HG02870 (cell line): ENCODE measurements at regions not wholly inside any gene's neighbourhood (a gene's known extent, or its start where the extent isn't known, plus 50 kb on each side); places are given as distances from the start of the nearest gene placed in this dataset.
"Not testable (repeated sequence)": the region's sequence is repeated elsewhere in the genome, so short reads cannot be mapped to it uniquely, and the experiment has no call there.

Experiments
- ATAC-seq: cut with Tn5 transposase; IDR thresholded peaks from one replicate; pipeline ENCODE4 v1.9.1; 2021; ENCODE audit warnings: mild to moderate bottlenecking, moderate library complexity; ENCODE audit not compliant: unreplicated experiment

GRCh38 chr7:84941936-84942335 is 244.9 kb downstream of the SEMA3D start:
- no peak for ATAC-seq

GRCh38 chr7:84941291-84941690 is 245.6 kb downstream of the SEMA3D start:
- no peak for ATAC-seq

DNA sequence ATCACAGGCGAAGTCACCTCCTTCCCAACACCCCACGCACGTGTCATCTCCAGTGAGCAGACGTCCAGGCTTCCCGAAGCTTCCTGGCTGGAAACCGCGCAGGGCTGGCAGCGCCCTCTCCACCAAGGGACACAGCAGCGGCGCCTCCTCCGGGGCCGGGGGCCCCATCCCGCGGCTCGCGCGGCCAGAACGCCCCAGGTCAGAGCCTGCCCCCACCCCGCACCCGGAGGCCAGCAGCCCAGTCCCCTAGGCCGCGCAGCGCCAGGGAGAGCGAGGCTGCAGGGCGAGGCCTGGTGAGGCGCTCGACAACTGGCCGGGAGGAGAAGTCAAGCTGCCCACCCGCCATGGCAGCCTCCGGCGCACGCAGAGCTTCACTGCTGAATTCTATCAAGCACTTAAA is 247.0 kb downstream of the SEMA3D start:
- no peak for ATAC-seq

DNA sequence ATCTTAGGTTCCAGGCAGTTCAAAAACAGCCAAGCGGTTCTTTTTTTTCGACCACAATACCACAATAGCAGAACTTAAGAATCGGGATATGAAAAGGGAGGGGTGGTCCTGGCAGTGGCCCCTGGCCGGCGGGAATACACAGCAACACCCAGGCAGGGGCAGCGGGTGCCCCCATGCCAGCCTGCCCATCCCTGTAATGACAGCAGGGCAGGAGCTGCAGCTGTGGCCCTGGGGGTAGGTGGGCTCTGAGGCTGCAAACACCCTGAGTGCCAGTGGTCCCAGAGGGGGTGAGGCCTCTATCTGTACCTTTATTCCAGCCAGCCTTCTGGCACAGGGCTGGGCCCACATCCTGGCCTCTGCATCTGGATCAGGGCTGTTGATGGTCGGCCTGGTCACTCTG is 247.4 kb downstream of the SEMA3D start:
- no peak for ATAC-seq

- no peak for ATAC-seq
Measured at GRCh38 chr7:84924353-84924752, 262.5 kb downstream of the SEMA3D start.

DNA sequence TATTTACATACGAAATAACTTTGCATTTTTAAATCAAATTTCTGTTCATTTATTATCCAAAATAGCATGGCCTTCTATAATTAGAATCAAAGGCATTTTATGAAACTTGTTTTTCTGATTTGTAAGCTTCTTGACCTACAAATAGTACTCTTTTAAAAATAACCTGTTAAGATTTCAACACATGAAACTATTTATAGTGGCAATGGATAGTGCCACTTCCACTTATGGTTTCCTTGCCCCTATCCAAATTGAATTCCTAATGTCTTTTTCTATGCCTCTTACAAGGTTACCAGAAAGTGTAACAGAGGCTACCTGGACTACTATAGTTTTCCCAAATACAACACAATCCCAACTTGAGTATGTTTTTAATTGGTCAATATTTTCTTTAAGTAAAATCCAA is 263.5 kb downstream of the SEMA3D start:
- no peak for ATAC-seq

DNA sequence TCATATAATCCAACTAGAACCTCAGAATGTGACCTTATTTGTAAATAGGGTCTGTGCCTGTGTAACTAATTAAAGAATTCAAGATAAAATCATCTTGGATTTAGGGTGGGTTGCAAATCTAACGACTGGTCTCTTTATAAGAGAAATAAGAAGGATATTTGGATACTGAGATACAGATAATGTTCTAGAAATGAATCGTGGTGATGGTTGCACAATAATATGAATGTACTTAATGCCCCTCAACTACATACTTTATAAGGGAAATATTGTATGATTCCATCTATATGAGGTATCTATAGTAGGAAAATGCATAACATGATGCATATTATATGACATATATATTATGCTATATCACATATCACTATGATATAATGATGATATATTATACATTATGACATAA is 265.7 kb downstream of the SEMA3D start:
- ATAC-seq: no peak

GRCh38 chr7:84916973-84917372 is 269.9 kb downstream of the SEMA3D start:
- not testable (repeated sequence) for ATAC-seq

DNA sequence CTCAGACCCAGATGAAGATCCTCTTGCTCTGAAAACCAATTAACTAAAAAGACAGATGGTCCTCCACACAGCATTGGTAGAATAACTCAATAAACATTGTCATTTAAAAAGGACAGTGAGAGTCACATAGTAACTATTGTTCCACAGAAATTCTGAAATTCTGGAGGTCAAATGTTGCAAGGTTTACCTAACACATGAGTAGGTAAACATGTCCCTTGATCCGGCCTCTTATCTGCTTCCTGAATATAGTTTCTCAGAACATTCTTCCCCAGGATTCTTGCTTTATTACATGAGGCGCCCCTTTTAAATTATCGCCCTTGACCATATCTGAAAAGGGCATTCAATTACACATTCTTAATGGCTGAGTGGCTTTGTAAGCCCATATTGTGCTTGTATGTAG is 270.7 kb downstream of the SEMA3D start:
- ATAC-seq: no peak

DNA sequence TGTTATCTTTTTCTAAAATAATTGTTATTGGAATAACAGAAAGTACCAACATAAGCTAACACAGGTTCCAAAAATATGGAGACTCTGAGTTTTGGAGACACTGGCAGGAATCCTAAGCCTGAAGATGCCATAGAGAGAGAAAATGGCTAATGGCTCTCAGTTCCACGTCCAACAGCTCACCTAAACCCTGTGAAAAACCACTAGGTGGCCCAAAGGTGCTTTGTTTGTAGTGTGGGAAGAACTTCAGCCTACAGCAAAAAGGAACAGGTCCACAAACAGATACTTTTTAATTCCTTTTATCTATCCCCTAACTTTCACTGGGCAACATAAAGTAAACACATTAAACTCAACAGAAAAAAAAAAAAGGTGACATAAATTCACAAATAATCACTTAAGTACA is 272.3 kb downstream of the SEMA3D start:
- no peak for ATAC-seq

GRCh38 chr7:84913731-84914130 is 273.1 kb downstream of the SEMA3D start:
- no peak for ATAC-seq

DNA sequence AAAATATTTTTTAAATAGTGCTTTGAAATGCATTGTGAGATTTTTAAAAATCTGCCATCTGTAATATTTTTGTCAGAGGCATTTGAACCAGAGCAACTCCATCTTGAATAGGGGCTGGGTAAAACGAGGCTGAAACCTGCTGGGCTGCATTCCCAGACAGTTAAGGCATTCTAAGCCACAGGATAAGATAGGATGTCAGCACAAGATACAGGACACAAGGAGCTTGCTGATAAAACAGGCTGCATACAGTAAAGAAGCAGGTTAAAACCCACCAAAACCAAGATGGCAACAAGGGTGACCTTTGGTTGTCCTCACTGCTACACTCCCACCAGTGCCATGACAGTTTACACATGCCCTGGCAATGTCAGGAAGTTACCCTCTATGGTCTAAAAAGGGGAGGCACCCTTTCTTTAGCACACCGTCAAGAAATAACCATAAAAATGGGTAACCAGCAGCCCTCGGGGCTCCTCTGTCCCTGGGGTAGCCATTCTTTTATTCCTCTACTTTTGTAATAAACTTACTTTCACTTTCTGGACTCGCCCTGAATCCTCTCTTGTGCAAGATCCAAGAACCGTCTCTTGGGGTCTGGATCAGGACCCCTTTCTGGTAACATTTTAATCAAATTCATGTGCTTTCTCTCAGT is 273.7 kb downstream of the SEMA3D start:
- no peak for ATAC-seq

DNA sequence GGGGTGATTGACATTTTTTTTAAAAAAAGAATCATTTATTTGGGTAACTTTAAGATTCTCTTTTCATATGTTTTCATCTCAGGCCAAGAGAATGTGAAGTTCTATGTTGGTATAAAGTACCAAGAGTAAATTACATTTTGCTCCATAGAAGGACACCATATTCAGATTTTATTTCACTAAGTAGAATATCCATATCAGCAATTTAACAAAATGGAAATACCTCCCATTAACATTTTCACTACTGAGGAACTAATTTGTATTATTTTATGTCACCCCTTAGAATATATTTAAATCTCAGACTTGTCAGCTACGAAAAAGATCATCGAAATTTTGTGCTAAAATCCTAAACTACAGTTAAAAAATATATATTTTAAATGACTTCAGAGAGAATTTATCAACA is 274.3 kb downstream of the SEMA3D start:
- no peak for ATAC-seq

DNA sequence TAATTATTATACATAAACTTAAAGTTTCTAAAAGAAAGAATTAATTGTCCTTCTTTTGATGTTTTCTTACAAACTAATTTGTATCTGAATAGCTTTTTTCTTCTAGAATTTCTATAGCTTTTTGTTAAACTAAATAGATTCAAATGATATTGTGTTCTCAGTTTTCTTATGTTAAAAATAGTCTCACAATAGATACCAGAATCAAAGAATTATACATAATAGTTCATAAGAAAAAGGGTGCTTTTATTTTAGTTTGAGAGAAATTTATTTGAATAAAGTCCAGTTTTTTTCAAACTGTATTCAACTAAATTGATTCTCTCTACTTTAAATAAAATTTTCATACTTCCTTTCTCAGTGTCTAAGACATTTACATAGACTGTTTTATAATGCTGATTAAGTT is 274.8 kb downstream of the SEMA3D start:
- no peak for ATAC-seq

- no peak for ATAC-seq
Measured at GRCh38 chr7:84911077-84911476, 275.8 kb downstream of the SEMA3D start.

- not testable (repeated sequence) for ATAC-seq
Measured at GRCh38 chr7:84910322-84910721, 276.5 kb downstream of the SEMA3D start.

DNA sequence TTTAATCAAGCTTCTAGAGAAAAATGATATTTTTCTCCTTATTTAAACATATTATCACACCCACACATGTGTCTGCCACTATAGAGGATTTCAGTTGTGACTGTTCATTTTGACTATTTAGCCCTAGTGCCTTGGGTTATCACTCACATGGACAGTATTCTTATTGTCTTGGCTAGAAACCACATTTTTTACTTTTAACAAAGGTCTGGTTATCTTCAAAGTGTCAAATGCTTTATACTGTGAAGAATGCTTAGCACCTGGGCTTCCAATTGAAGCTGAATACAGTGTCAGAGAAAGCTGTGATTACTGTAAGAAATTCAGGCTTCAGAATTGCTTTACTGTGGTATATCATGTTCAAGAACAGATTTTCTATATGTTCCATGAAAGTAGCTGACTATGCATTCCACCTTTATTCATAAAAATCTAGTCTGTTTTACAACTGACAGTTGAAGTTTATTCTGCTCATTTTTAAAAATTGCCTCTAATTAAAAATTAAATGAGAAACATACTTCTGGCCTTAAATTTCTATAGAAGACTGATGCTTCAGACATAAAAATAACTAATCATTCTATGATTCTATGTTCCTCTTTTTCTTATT is 278.6 kb downstream of the SEMA3D start:
- ATAC-seq: no peak

- no peak for ATAC-seq
Measured at GRCh38 chr7:84906889-84907288, 280.0 kb downstream of the SEMA3D start.

DNA sequence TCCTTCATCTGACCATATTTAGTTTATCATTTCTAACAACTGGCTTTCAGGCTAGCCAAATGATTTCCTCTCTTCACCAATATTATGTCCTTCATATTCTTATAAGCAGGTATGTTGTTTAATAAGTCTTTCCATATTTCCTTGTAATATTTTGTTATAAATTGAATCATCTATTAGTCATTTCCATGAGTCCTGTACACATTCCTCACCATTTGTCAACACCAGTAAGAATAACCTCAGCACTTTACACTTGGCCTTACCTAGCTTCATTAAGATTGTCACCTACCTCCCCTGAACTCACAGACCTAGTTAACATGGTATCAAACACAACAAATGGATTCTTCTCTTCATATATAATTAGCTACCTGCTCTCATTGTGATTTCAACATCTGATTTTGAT is 282.3 kb downstream of the SEMA3D start:
- no peak for ATAC-seq

DNA sequence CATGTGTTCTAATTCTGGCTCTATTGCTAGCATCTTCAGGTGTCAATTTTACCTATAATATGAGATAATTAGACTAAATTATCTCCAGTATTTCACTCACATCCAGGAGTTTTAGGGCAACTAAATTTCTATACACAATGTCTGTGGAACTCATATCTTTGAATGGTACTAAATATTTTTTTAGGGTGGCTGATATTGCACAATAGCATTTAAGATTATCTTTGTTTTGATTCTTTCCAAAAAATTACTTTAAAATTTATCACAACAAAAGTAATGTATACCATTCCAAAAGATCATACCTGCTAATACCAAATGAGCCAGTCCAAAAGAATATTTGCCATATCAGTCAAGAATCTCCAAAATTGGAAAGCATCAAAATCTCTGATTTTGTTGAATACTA is 285.5 kb downstream of the SEMA3D start:
- no peak for ATAC-seq

GRCh38 chr7:84900215-84900614 is 286.6 kb downstream of the SEMA3D start:
- ATAC-seq: no peak

GRCh38 chr7:84895563-84895962 is 291.3 kb downstream of the SEMA3D start:
- no peak for ATAC-seq

DNA sequence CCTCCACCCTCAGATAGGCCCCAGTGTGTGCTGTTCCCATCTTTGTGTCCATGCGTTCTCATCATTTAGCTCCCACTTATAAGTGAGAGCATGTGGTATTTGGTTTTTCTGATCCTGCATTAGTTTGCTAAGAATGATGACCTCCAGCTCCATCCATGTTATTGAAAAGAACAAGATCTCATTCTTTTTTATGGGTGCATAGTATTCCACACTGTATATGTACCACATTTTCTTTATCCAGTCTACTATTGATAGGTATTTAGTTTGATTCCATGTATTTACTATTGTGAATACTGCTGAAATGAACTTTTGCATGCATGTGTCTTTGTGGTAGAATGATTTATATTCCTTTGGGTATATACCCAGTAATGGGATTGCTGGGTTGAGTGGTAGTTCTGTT is 303.3 kb downstream of the SEMA3D start:
- ATAC-seq: not testable (repeated sequence)
